22Rv1 (cell line): ENCODE measurements at regions not wholly inside any gene's neighbourhood (a gene's known extent, or its start where the extent isn't known, plus 50 kb on each side); places are given as distances from the start of the nearest gene placed in this dataset.
"Not testable (repeated sequence)": the region's sequence is repeated elsewhere in the genome, so short reads cannot be mapped to it uniquely, and the experiment has no call there.

Experiments used
- CTCF ChIP-seq: fragments of 450-650 bp; IDR thresholded peaks from 2 replicates; pipeline ENCODE4 v1.5.1; 2017; ENCODE audit warnings: mild to moderate bottlenecking
- ZFX ChIP-seq: fragments of 450-650 bp; IDR thresholded peaks from 2 replicates; pipeline ENCODE4 v1.6.1; 2017; ENCODE audit warnings: antibody characterized with exemption, borderline replicate concordance

GRCh38 chr3:139110929-139111328, 66.2 kb upstream of the PRR23C start:
- not testable (repeated sequence) for TF ChIP-seq CTCF, ZFX
